ENCODE measurements at regions not wholly inside any gene's neighbourhood (a gene's known extent, or its start where the extent isn't known, plus 50 kb on each side); places are given as distances from the start of the nearest gene placed in this dataset.

DNA sequence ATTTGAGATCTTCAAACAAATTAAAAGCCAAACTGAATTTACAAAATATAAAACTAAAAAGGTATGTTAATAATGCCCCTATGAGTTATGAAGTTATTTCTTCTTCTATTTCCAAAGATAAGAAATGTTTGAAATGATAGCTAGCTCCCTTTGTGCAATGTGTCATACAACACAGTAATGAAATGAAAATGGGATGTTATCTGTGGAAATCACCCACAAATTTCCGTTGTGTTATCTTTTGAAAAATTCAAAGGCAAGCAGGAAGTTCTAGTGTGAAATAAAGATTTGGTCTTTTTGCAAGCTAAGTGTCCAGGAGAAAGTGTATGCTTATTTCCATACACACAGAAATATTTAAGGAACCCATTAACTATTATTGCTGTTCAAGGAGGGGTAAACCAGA is 375.3 kb upstream of the PRR16 start:
- DNase-seq (ENCODE audit: low read depth): peak; percentile 28
- no peak overlapping the region for H3K4me3 ChIP-seq (ENCODE audit: low read depth, low read length)
- TF ChIP-seq, protein P1, sequence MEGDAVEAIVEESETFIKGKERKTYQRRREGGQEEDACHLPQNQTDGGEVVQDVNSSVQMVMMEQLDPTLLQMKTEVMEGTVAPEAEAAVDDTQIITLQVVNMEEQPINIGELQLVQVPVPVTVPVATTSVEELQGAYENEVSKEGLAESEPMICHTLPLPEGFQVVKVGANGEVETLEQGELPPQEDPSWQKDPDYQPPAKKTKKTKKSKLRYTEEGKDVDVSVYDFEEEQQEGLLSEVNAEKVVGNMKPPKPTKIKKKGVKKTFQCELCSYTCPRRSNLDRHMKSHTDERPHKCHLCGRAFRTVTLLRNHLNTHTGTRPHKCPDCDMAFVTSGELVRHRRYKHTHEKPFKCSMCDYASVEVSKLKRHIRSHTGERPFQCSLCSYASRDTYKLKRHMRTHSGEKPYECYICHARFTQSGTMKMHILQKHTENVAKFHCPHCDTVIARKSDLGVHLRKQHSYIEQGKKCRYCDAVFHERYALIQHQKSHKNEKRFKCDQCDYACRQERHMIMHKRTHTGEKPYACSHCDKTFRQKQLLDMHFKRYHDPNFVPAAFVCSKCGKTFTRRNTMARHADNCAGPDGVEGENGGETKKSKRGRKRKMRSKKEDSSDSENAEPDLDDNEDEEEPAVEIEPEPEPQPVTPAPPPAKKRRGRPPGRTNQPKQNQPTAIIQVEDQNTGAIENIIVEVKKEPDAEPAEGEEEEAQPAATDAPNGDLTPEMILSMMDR (conservative IDR thresholded peaks at IDR 0.05; ENCODE audit: low read depth, low read length): no peak

DNA sequence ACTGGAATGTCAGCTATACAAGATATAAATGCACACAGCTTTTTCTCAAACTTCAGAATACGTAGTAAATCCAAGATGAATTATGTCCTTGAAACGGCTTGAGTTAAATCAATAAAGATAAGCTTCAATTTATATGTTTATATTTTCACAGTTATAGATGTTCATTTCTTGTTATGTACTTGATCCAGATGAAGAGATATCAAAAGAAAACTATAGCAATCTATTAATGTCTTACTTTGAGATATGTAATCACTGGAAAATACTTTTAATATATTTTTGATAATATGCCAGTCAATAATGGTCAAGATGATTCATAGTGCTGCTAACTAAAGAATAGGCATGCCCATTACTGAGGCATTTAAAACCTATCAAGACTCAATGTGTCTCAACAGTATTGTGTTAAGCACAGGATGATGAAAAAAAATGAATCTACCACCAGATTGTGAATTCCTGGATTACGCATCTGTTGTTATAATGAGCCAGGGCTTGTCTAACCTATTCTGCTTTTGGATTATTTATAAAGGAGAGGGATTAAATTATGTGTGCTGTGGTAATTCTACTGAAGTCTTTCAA is 372.6 kb upstream of the PRR16 start:
- TF ChIP-seq, protein P1 (conservative IDR thresholded peaks at IDR 0.05; ENCODE audit: low read depth, low read length): no peak
- no peak for DNase-seq (ENCODE audit: low read depth)
- no peak overlapping the region for H3K4me3 ChIP-seq (ENCODE audit: low read depth, low read length)

DNA sequence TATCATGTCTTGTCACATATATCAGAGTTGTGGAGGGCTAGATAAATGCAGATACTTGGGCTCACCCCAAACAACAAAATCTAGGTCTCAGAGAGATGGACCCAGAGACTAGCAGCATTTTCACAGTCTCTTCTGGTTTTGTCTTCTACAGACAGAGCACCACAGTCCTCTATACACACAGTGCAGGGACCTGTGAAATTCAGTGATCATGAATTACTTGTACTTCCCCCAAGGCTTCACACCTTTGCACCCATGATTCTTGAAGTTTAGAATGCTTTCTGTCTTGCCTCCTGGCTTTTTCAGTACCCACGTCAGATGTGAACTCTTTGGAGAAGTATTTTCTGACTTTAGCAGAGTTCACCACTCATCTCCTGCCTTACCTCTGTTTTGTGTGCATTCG is 371.5 kb upstream of the PRR16 start:
- TF ChIP-seq, protein P1 (conservative IDR thresholded peaks at IDR 0.05; ENCODE audit: low read depth, low read length): no peak
- DNase-seq (ENCODE audit: low read depth): no peak
- no peak overlapping the region for H3K4me3 ChIP-seq (ENCODE audit: low read depth, low read length)

DNA sequence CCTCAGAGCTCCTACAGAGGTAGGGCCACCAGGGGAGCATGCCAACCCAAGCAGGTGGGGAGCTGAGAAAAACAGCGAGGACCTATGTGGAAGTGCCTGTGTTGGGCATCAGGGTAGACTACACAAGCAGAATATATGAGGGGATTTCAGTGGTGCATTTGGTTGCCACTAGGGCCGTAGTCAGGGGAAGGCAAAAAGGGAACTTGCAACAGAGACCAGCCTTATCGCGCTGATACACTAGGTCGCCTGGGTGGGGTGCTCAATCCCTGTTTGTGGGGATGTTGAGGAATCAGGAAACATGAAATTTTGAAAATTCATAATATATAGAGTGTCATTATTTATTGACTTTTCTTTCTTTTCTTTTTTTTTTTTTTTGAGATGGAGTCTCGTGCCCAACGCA is 370.9 kb upstream of the PRR16 start:
- no peak overlapping the region for H3K4me3 ChIP-seq (ENCODE audit: low read depth, low read length)
- DNase-seq (ENCODE audit: low read depth): no peak
- TF ChIP-seq, protein P1 (conservative IDR thresholded peaks at IDR 0.05; ENCODE audit: low read depth, low read length): peak; percentile 19

DNA sequence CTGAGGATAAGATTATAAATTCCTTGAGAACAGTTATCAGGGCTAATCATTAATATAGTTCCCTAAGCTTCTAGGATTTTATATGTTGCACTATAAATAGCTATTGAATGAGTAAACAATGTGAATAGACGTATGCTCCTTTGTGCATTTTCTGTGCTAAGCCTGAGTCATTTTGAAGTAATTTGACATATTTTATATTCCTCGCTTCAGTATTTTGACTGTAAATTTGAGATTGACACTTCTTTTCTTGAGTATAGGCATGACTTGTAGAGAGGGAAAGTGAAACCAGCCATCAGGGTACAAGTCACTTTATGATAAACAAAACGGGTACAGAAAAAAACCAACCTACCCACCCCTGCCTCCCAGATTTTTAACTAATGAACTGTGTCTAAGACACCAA is 367.7 kb upstream of the PRR16 start:
- H3K4me3 ChIP-seq (ENCODE audit: low read depth, low read length): peak overlapping the region; percentile 29
- TF ChIP-seq, protein P1 (conservative IDR thresholded peaks at IDR 0.05; ENCODE audit: low read depth, low read length): no peak
- peak; percentile 59 for DNase-seq (ENCODE audit: low read depth)

DNA sequence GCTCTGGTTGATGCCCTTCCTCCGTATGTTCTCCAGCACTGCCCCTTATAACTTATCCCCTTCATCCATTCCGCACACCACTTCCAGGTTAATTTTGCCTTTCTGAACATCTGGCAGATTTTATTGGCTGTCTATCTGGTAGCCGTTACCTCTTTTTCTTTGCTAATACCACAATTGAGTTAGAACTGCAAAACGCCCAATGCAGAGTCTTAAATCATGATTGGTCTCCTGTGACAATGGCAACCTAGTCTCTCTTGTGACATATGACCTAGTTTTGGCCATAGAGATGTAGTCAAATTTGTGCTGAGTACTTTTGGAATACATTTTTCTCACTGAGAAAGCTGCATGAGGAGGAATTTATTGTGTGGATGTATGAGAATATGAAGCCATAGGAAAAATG is 365.7 kb upstream of the PRR16 start:
- no peak overlapping the region for H3K4me3 ChIP-seq (ENCODE audit: low read depth, low read length)
- DNase-seq (ENCODE audit: low read depth): no peak
- TF ChIP-seq, protein P1 (conservative IDR thresholded peaks at IDR 0.05; ENCODE audit: low read depth, low read length): no peak

DNA sequence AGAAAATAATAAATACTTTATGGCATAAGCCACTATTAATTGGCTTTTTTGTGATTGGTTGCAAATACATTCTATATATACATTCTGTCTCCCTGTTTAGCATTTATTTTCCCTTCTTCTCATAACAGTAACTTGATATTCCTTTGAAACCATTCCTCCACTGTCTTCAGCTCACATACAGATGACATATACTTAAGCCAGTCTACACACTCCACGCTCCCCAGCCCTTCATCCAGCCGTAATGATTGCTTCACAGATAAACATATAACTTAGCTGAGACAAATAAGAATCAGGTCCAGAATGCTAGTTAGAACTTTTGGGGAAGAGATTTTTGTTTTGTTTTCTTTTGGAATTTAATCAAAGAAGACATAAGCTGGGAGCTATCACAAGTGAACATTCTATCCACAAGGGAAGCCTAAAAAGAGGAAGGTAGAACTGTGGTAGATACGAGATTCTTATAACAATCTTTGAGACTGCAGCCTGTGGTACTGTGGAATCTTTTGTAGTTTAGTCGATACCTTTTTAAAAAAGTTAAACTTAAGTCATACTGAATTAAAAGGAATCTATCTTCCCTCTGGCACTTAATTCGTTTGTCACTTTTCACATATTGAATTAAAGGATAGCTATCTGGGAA is 365.1 kb upstream of the PRR16 start:
- DNase-seq (ENCODE audit: low read depth): no peak
- TF ChIP-seq, protein P1 (conservative IDR thresholded peaks at IDR 0.05; ENCODE audit: low read depth, low read length): no peak
- H3K4me3 ChIP-seq (ENCODE audit: low read depth, low read length): no peak overlapping the region
